ENCODE measurements at regions not wholly inside any gene's neighbourhood (a gene's known extent, or its start where the extent isn't known, plus 50 kb on each side); places are given as distances from the start of the nearest gene placed in this dataset.

- TF ChIP-seq EP300 (IDR thresholded peaks at IDR 0.05) (no peak), CTCF (IDR thresholded peaks at IDR 0.05) (no peak), POLR2A (IDR thresholded peaks at IDR 0.05) (no peak), POLR2AphosphoS5 (IDR thresholded peaks at IDR 0.05) (no peak)
- WGBS, 2 donors (ENCODE audit: low coverage in 1 of 2), result 72 to 88% methylated on average over 2 of the region's 2 CpGs
- Histone ChIP-seq H3K27me3 (no peaks in the 10 kb centered on the region), H3K36me3 (no peaks in the 10 kb centered on the region), H3K4me3 (no peak overlapping the region), H3K9me3 (no peaks in the 10 kb centered on the region), H3K27ac (no peak overlapping the region), H3K4me1 (no peaks in the 10 kb centered on the region)
- no peak for ATAC-seq
Observed at GRCh38 chr14:42729681-42730080, 1123.0 kb downstream of the LRFN5 start.

- TF ChIP-seq CTCF (IDR thresholded peaks at IDR 0.05) (no peak), POLR2AphosphoS5 (IDR thresholded peaks at IDR 0.05) (no peak), POLR2A (IDR thresholded peaks at IDR 0.05) (no peak), EP300 (IDR thresholded peaks at IDR 0.05) (no peak)
- Histone ChIP-seq H3K27me3 (no peaks in the 10 kb centered on the region), H3K36me3 (no peaks in the 10 kb centered on the region), H3K4me3 (no peak overlapping the region), H3K9me3 (no peaks in the 10 kb centered on the region), H3K27ac (no peak overlapping the region), H3K4me1 (no peaks in the 10 kb centered on the region)
- ATAC-seq, result no peak
- 43% methylated on average over 1 of the region's 1 CpG; no CpG with 5 or more reads in 1 of the 2 donors for WGBS, 2 donors (ENCODE audit: low coverage in 1 of 2)
Observed at GRCh38 chr14:42719391-42719790, 1112.7 kb downstream of the LRFN5 start.

GRCh38 chr14:42715316-42715715 lies 1108.6 kb downstream of the LRFN5 start:
- no peak for ATAC-seq
- TF ChIP-seq POLR2A (IDR thresholded peaks at IDR 0.05), result no peak
- TF ChIP-seq EP300 (IDR thresholded peaks at IDR 0.05), result no peak
- no peak for TF ChIP-seq POLR2AphosphoS5 (IDR thresholded peaks at IDR 0.05)
- no peak for TF ChIP-seq CTCF (IDR thresholded peaks at IDR 0.05)
- H3K27me3 ChIP-seq, result no peaks in the 10 kb centered on the region
- no peak overlapping the region for H3K27ac ChIP-seq
- no peaks in the 10 kb centered on the region for H3K36me3 ChIP-seq
- WGBS, 2 donors (ENCODE audit: low coverage in 1 of 2), result 71 to 91% methylated on average over 2 of the region's 2 CpGs
- H3K4me3 ChIP-seq, result no peak overlapping the region
- no peaks in the 10 kb centered on the region for H3K4me1 ChIP-seq
- no peaks in the 10 kb centered on the region for H3K9me3 ChIP-seq

- no peaks in the 10 kb centered on the region for H3K27me3 ChIP-seq
- no peaks in the 10 kb centered on the region for H3K36me3 ChIP-seq
- H3K27ac ChIP-seq, result no peak overlapping the region
- no peak for ATAC-seq
- H3K4me1 ChIP-seq, result no peaks in the 10 kb centered on the region
- WGBS, 2 donors (ENCODE audit: low coverage in 1 of 2), result 81% methylated on average over 4 of the region's 4 CpGs
- H3K9me3 ChIP-seq, result no peaks in the 10 kb centered on the region
- TF ChIP-seq POLR2A (IDR thresholded peaks at IDR 0.05) (no peak), EP300 (IDR thresholded peaks at IDR 0.05) (no peak), POLR2AphosphoS5 (IDR thresholded peaks at IDR 0.05) (no peak), CTCF (IDR thresholded peaks at IDR 0.05) (no peak)
- H3K4me3 ChIP-seq, result no peak overlapping the region
Observed at GRCh38 chr14:42710071-42710470, 1103.4 kb downstream of the LRFN5 start.

- 50% methylated on average over 1 of the region's 1 CpG for WGBS, 2 donors (ENCODE audit: low coverage in 1 of 2)
- H3K36me3 ChIP-seq, result no peaks in the 10 kb centered on the region
- no peaks in the 10 kb centered on the region for H3K4me1 ChIP-seq
- TF ChIP-seq EP300 (IDR thresholded peaks at IDR 0.05) (no peak), POLR2AphosphoS5 (IDR thresholded peaks at IDR 0.05) (no peak), CTCF (IDR thresholded peaks at IDR 0.05) (no peak), POLR2A (IDR thresholded peaks at IDR 0.05) (no peak)
- H3K9me3 ChIP-seq, result no peaks in the 10 kb centered on the region
- no peaks in the 10 kb centered on the region for H3K27me3 ChIP-seq
- ATAC-seq, result no peak
- no peak overlapping the region for H3K4me3 ChIP-seq
- no peak overlapping the region for H3K27ac ChIP-seq
Observed at GRCh38 chr14:42703501-42703900, 1096.8 kb downstream of the LRFN5 start.

All from gastroesophageal sphincter (tissue), 4 donors.